Ovary (tissue), 3 donors: ENCODE measurements at regions not wholly inside any gene's neighbourhood (a gene's known extent, or its start where the extent isn't known, plus 50 kb on each side); places are given as distances from the start of the nearest gene placed in this dataset.

Experiments
- EP300 ChIP-seq: sonication (generic); formaldehyde crosslinking; IDR thresholded peaks from one replicate; pipeline ENCODE4 v1.6.1; 2017; ENCODE audit warnings: antibody characterized with exemption
- POLR2A ChIP-seq: fragments of 450-650 bp; IDR thresholded peaks from one replicate; pipeline ENCODE4 v1.6.1; 2017; ENCODE audit warnings: antibody characterized with exemption, mild to moderate bottlenecking, moderate library complexity
- TF ChIP-seq, protein P1 (sequence below), 3 donors: fragments of 450-650 bp in 2 of 3; fragments of 200-600 bp in 1 of 3; IDR thresholded peaks; one replicate each; pipeline versions ENCODE4 v1.5.1 to v1.8.0; 2016 to 2022; ENCODE audit warnings: antibody characterized with exemption in 3 of 3, mild to moderate bottlenecking in 1 of 3
- donor health status: DM: no; HTN: no; CAD: no.

DNA sequence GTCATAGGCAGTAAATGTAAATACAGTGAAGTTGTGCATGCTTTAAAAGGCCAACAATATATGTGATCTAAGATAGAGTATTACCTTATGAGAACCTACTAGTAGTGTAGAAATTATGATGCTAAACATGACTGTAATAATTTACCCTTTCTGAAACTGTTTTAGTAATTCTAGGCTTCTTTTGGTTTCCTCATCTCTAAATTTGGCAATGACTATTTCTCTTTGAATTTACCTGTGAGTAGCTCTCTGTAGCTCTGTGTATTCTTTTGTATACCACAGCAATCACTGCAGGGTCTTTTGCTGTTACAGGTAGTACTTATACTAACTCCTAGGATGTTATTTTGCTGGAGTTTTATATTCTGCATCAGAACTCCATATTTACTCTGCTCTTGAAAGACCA lies 169.6 kb downstream of the KDM5D start:
- TF ChIP-seq, protein P1, sequence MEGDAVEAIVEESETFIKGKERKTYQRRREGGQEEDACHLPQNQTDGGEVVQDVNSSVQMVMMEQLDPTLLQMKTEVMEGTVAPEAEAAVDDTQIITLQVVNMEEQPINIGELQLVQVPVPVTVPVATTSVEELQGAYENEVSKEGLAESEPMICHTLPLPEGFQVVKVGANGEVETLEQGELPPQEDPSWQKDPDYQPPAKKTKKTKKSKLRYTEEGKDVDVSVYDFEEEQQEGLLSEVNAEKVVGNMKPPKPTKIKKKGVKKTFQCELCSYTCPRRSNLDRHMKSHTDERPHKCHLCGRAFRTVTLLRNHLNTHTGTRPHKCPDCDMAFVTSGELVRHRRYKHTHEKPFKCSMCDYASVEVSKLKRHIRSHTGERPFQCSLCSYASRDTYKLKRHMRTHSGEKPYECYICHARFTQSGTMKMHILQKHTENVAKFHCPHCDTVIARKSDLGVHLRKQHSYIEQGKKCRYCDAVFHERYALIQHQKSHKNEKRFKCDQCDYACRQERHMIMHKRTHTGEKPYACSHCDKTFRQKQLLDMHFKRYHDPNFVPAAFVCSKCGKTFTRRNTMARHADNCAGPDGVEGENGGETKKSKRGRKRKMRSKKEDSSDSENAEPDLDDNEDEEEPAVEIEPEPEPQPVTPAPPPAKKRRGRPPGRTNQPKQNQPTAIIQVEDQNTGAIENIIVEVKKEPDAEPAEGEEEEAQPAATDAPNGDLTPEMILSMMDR (IDR thresholded peaks at IDR 0.05): no peak
- TF ChIP-seq POLR2A: no peak
- no peak for TF ChIP-seq EP300
